Kidney (tissue), 13 donors: ENCODE measurements at regions not wholly inside any gene's neighbourhood (a gene's known extent, or its start where the extent isn't known, plus 50 kb on each side); places are given as distances from the start of the nearest gene placed in this dataset.
A peak's percentile ranks its signal among the peaks of the same experiment; 100 is the strongest.

Experiments
- DNase-seq, 5 donors: peaks; one replicate each; pipeline ENCODE4 v3.0.0-alpha.2; 2013 to 2020
- FAIRE-seq: peaks from 2 replicates; lab custom pipeline; 2012; peaks lifted over from hg19 to GRCh38; lab: Jason Lieb, UNC
- H3K27ac ChIP-seq, 2 donors: one replicate each; pipeline ENCODE4 v1.7.0; 2013; ENCODE audit warnings: low read depth in 2 of 2, low read length in 2 of 2, inconsistent platforms in 1 of 2
- H3K27me3 ChIP-seq: one replicate; pipeline ENCODE4 v1.7.1; 2013; ENCODE audit warnings: low read length, inconsistent platforms; ENCODE audit not compliant: control insufficient read depth, insufficient read depth
- H3K36me3 ChIP-seq, 3 donors: one replicate each; pipeline versions ENCODE4 v1.7.0 to v1.7.1; 2013; ENCODE audit warnings: low read length in 3 of 3, control low read depth in 1 of 3, inconsistent platforms in 1 of 3; ENCODE audit not compliant: insufficient read depth in 3 of 3, control insufficient read depth in 2 of 3
- H3K4me1 ChIP-seq, 3 donors: one replicate each; pipeline versions ENCODE4 v1.7.0 to v1.7.1; 2013; ENCODE audit warnings: low read length in 3 of 3, inconsistent platforms in 1 of 3, low read depth in 1 of 3; ENCODE audit not compliant: control insufficient read depth in 2 of 3, insufficient read depth in 2 of 3
- H3K4me3 ChIP-seq, 3 donors: one replicate each; pipeline versions ENCODE4 v1.7.0 to v1.8.1; 2013; ENCODE audit warnings: low read length in 3 of 3, control low read depth in 1 of 3, inconsistent platforms in 1 of 3
- H3K9ac ChIP-seq, 3 donors: one replicate each; pipeline versions ENCODE4 v1.7.0 to v1.7.1; 2013; ENCODE audit warnings: low read length in 3 of 3, control low read depth in 1 of 3, inconsistent platforms in 1 of 3
- H3K9me3 ChIP-seq, 3 donors: one replicate each; pipeline versions ENCODE4 v1.7.0 to v1.7.1; 2013; ENCODE audit warnings: low read length in 3 of 3, control low read depth in 1 of 3, inconsistent platforms in 1 of 3; ENCODE audit not compliant: control insufficient read depth in 2 of 3, insufficient read depth in 1 of 3
- intact Hi-C: fragments of 100-400 bp; cut with DNase I; formaldehyde crosslinking; loops from one replicate; pipeline ENCODE4 v1.11.1; 2022
- TF ChIP-seq, protein P1 (sequence below): IDR thresholded peaks from 3 replicates; pipeline ENCODE4 v1.5.1; 2012; ENCODE audit warnings: mild to moderate bottlenecking, moderate library complexity, borderline replicate concordance; ENCODE audit not compliant: insufficient read depth; ENCODE audit errors: extremely low read depth
- donor health status: control.
- donor health status: control.
- donor health status: control.
- donor health status: control.
- donor health status: control.
- donor health status: DM: yes; HTN: yes; CAD: no.
- donor health status: Normal renal cell carcinoma (clear cell type).

DNA sequence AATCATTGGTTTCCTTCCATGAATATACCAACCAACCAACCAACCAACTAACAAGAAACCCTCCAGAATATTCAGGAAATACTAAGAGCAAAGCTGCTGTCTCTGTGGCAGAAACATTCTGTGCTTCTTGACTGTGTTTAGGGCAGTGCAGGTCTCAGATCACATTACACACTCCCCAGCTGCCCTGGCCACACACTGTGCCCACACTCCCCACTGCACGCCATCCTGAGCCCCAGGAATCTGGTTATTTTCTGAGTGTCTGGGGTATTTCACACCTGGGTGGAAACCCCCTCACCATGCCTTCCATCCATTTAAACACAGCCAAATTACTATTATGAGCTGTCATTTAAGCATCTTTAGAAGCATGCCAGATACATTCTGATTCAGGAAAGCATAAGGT, 183.7 kb upstream of the ANK3 start:
- peak overlapping the region in 1 of 3 donors; percentile 62 for H3K4me3 ChIP-seq
- DNase-seq (peak in 4 of 5 donors; percentile 78 to 93 (median 88)), FAIRE-seq (no peak)
- no peaks in the 10 kb centered on the region for H3K9me3 ChIP-seq
- H3K9ac ChIP-seq, result no peak overlapping the region
- intact Hi-C loops, result no loop called here
- peak overlapping the region in 1 of 2 donors; percentile 34 for H3K27ac ChIP-seq
- no peaks in the 10 kb centered on the region for H3K27me3 ChIP-seq
- peaks cover 0 to 7% (median 2%) of the 10 kb centered on the region in 3 donors for H3K4me1 ChIP-seq
- no peaks in the 10 kb centered on the region for H3K36me3 ChIP-seq
- TF ChIP-seq, protein P1, sequence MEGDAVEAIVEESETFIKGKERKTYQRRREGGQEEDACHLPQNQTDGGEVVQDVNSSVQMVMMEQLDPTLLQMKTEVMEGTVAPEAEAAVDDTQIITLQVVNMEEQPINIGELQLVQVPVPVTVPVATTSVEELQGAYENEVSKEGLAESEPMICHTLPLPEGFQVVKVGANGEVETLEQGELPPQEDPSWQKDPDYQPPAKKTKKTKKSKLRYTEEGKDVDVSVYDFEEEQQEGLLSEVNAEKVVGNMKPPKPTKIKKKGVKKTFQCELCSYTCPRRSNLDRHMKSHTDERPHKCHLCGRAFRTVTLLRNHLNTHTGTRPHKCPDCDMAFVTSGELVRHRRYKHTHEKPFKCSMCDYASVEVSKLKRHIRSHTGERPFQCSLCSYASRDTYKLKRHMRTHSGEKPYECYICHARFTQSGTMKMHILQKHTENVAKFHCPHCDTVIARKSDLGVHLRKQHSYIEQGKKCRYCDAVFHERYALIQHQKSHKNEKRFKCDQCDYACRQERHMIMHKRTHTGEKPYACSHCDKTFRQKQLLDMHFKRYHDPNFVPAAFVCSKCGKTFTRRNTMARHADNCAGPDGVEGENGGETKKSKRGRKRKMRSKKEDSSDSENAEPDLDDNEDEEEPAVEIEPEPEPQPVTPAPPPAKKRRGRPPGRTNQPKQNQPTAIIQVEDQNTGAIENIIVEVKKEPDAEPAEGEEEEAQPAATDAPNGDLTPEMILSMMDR, result no peak

DNA sequence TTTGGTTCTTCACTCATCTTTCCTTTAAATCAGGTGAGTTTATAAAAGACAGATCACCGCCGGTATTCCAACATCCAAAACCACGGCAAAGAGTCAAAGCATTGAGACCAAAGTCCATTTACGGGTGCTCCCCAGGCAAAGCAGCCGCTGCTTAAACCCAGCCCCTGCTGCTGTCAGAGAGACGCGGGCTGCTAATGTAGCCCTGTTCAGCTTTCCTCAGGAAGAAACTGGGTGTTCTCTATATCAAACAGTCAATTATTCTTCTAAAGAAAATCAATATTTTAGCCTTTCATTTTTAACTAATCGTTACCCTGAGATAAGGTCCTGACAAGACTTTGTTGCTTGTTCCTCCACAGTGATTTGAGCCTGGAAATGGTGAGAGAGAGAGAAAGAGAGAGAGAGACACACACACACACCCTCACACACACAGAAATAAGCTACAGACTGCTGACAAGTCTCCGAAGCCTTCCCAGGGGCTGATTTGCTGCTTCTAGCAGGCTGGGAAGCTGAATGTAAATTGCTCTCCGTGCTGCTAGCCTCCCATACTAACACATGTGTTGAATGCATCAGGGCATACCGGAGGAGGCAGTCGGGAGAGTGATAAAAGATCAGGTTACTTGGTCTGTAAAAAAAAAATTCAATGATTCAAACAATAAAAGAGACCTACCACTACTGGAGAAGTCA, 183.0 kb upstream of the ANK3 start:
- intact Hi-C loops, result no loop called here
- H3K36me3 ChIP-seq, result no peaks in the 10 kb centered on the region
- H3K27me3 ChIP-seq, result no peaks in the 10 kb centered on the region
- H3K9me3 ChIP-seq, result no peaks in the 10 kb centered on the region
- peaks cover 0 to 7% (median 2%) of the 10 kb centered on the region in 3 donors for H3K4me1 ChIP-seq
- no peak for FAIRE-seq
- peak overlapping the region; percentile 3 to 67 (median 28) for H3K9ac ChIP-seq
- TF ChIP-seq, protein P1, result no peak
- DNase-seq, result peak; percentile 68 to 94 (median 87)
- peak overlapping the region; percentile 37 to 65 (median 62) for H3K4me3 ChIP-seq
- H3K27ac ChIP-seq, result peak overlapping the region; percentile 34 to 58

DNA sequence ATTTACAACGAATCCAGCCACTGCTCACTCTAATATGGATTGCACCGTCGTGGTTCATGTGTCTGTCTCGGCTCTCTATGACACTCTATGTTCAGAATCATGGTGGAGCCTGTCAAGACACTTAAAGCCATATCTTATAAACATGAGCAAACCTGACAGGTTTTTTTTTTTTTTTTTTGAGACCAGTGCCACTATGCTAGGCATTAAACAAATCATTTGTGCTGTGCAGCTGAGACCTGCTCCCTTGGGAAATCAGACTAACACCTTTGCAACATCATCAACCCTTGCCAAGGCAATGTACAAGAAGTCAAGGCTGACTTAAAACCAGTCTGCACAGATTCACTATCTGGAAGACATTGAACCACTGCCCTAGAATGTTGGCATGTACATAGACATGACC, 181.2 kb upstream of the ANK3 start:
- peaks cover 0 to 4% (median 4%) of the 10 kb centered on the region in 3 donors for H3K4me1 ChIP-seq
- H3K9ac ChIP-seq, result no peak overlapping the region
- TF ChIP-seq, protein P1, result no peak
- H3K36me3 ChIP-seq, result no peaks in the 10 kb centered on the region
- H3K9me3 ChIP-seq, result peaks cover 0 to 7% (median 4%) of the 10 kb centered on the region in 3 donors
- FAIRE-seq, result no peak
- no peaks in the 10 kb centered on the region for H3K27me3 ChIP-seq
- intact Hi-C loops, result no loop called here
- no peak overlapping the region for H3K27ac ChIP-seq
- peak in 1 of 5 donors; percentile 32 for DNase-seq
- H3K4me3 ChIP-seq, result peak overlapping the region in 1 of 3 donors; percentile 37
